22Rv1 (cell line): ENCODE measurements at regions not wholly inside any gene's neighbourhood (a gene's known extent, or its start where the extent isn't known, plus 50 kb on each side); places are given as distances from the start of the nearest gene placed in this dataset.
A peak's percentile ranks its signal among the peaks of the same experiment; 100 is the strongest.

Experiments used
- H3K27ac ChIP-seq: fragments of 450-650 bp; 2 replicates; pipeline ENCODE4 v1.5.1; 2017
- CTCF ChIP-seq: fragments of 450-650 bp; IDR thresholded peaks from 2 replicates; pipeline ENCODE4 v1.5.1; 2017; ENCODE audit warnings: mild to moderate bottlenecking
- ZFX ChIP-seq: fragments of 450-650 bp; IDR thresholded peaks from 2 replicates; pipeline ENCODE4 v1.6.1; 2017; ENCODE audit warnings: antibody characterized with exemption, borderline replicate concordance

GRCh38 chr2:17319090-17319489, 199.2 kb downstream of the RAD51AP2 start:
- TF ChIP-seq CTCF (no peak), ZFX (no peak)
- no peak overlapping the region for H3K27ac ChIP-seq

- H3K27ac ChIP-seq, result no peak overlapping the region
- TF ChIP-seq CTCF (no peak), ZFX (no peak)
Measured at GRCh38 chr2:17318013-17318412, 200.2 kb downstream of the RAD51AP2 start.

GRCh38 chr2:17317439-17317976, 200.7 kb downstream of the RAD51AP2 start:
- no peak overlapping the region for H3K27ac ChIP-seq
- TF ChIP-seq ZFX (no peak), CTCF (no peak)

GRCh38 chr2:17313261-17313660, 205.0 kb downstream of the RAD51AP2 start:
- no peak for TF ChIP-seq CTCF
- no peak for TF ChIP-seq ZFX
- H3K27ac ChIP-seq, result no peak overlapping the region

- TF ChIP-seq CTCF, result no peak
- no peak for TF ChIP-seq ZFX
- no peak overlapping the region for H3K27ac ChIP-seq
Measured at GRCh38 chr2:17311771-17312511, 206.3 kb downstream of the RAD51AP2 start.

- no peak for TF ChIP-seq CTCF
- TF ChIP-seq ZFX, result no peak
- no peak overlapping the region for H3K27ac ChIP-seq
Measured at GRCh38 chr2:17311106-17311619, 207.1 kb downstream of the RAD51AP2 start.

GRCh38 chr2:17309741-17310339, 208.4 kb downstream of the RAD51AP2 start:
- no peak for TF ChIP-seq ZFX
- peak; percentile 90 for TF ChIP-seq CTCF
- H3K27ac ChIP-seq, result no peak overlapping the region
